Omental fat pad (tissue), 3 donors: ENCODE measurements at regions not wholly inside any gene's neighbourhood (a gene's known extent, or its start where the extent isn't known, plus 50 kb on each side); places are given as distances from the start of the nearest gene placed in this dataset.

Experiments used
- ATAC-seq: fragments of 150-250 bp; one replicate; pipeline ENCODE4 v1.9.1; 2016; ENCODE audit warnings: mild to moderate bottlenecking, moderate library complexity; ENCODE audit not compliant: low FRiP score
- DNase-seq: peaks from one replicate; pipeline ENCODE4 v3.0.0-alpha.2; 2019; ENCODE audit warnings: low spot score
- CTCF ChIP-seq, 3 donors: fragments of 450-650 bp; IDR thresholded peaks; one replicate each; pipeline ENCODE4 v1.5.1; 2016 to 2017; ENCODE audit warnings: antibody characterized with exemption in 3 of 3, mild to moderate bottlenecking in 3 of 3, moderate library complexity in 2 of 3

DNA sequence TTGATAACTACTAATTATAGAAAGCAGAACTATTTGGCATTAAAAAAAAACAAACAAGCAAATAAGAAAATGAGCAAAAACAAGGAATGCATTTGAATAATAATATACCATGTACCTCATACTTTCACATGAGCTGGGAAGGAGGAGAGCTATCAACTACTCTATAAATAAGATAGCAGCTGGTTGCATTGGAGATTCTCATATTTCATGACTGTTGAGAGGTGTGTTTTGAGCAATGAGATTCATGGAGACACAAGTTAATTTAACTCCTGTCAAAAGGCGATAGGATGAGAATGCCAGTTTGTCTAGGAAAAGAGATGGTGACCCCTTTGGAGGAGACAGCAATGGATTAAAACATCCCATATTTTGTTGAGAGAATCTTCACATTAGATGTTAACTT, 348.8 kb upstream of the SPTLC3 start:
- TF ChIP-seq CTCF (IDR thresholded peaks at IDR 0.05), result no peak
- no peak for ATAC-seq
- DNase-seq, result no peak

- DNase-seq (no peak), ATAC-seq (no peak)
- no peak for TF ChIP-seq CTCF (IDR thresholded peaks at IDR 0.05)
Measured at GRCh38 chr20:12660918-12661317, 347.9 kb upstream of the SPTLC3 start.

DNA sequence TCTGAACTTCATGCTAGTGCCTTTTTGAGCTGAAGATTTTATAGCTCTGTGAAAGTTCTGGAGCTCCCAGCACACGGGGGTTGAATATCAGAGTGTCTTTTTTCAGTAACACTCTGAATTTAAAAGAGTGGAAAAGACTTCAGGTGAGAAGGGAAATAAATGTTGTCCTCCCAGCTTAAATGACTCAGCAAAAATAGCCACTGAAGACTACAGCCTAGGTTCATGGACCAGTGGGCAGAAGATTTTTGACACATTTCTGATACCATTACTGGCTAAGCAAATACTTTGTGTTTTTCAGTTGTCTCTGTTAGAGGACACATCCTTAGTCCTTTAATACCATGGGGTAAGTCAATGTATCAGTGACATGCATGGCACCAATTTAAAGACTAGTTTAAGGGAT, 338.5 kb upstream of the SPTLC3 start:
- ATAC-seq (no peak), DNase-seq (no peak)
- TF ChIP-seq CTCF (IDR thresholded peaks at IDR 0.05), result no peak

DNA sequence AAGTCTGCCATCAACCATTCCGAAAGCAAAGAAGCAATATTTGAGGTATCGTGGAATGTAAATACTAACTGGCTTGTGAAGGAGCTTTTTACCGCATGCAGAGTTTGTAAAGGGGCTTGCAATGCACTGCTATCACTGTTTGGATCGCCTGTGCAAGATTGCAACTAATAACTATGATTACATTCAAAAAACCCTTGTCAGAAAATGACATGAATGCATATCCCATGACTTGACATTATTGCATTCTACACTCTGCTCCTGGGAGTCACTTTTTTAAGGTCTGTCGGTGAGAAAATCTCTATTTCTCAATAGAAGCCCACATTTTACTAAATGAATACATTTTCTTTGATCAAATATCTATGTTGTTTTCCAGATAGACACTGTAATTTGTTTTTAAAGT, 335.4 kb upstream of the SPTLC3 start:
- ATAC-seq (no peak), DNase-seq (no peak)
- no peak for TF ChIP-seq CTCF (IDR thresholded peaks at IDR 0.05)

- ATAC-seq, result no peak
- no peak for DNase-seq
- TF ChIP-seq CTCF (IDR thresholded peaks at IDR 0.05), result no peak
Measured at GRCh38 chr20:12677925-12678324, 330.8 kb upstream of the SPTLC3 start.

GRCh38 chr20:12679447-12679846, 329.3 kb upstream of the SPTLC3 start:
- no peak for ATAC-seq
- no peak for DNase-seq
- no peak for TF ChIP-seq CTCF (IDR thresholded peaks at IDR 0.05)

GRCh38 chr20:12682613-12683012, 326.2 kb upstream of the SPTLC3 start:
- ATAC-seq (no peak), DNase-seq (no peak)
- TF ChIP-seq CTCF (IDR thresholded peaks at IDR 0.05), result no peak
